CD4-positive, alpha-beta T cell (primary cell): ENCODE measurements at regions not wholly inside any gene's neighbourhood (a gene's known extent, or its start where the extent isn't known, plus 50 kb on each side); places are given as distances from the start of the nearest gene placed in this dataset.

Source experiments
- ATAC-seq: fragments of 200-7000 bp; cut with Tn5 transposase; one replicate; pipeline ENCODE4 v1.10.0; 2022; ENCODE audit warnings: mild to moderate bottlenecking; ENCODE audit not compliant: poor library complexity
- CTCF ChIA-PET: fragments of 350-600 bp; sonication (Branson Sonifier 250); formaldehyde crosslinking; loops from one replicate; lab custom pipeline; 2021; ENCODE audit warnings: antibody characterized with exemption, inconsistent platforms; lab: Charles Lee
- POLR2A ChIA-PET: fragments of 350-600 bp; sonication (Branson Sonifier 250); formaldehyde crosslinking; loops from one replicate; lab custom pipeline; 2021; ENCODE audit warnings: antibody characterized with exemption, inconsistent platforms; lab: Charles Lee
- DNase-seq, 14 experiments: peaks; one replicate each; pipeline ENCODE4 v3.0.0-alpha.2; 2013 to 2020; ENCODE audit warnings: mixed read lengths in 2 of 14
- H3K27ac ChIP-seq, 2 donors: one replicate each; pipeline versions ENCODE4 v1.5.1 to v1.7.0; 2013; ENCODE audit warnings: low read length in 2 of 2, low read depth in 1 of 2, mild to moderate bottlenecking in 1 of 2
- H3K27me3 ChIP-seq, 2 experiments: 1 replicate in 1 of 2; 2 replicates in 1 of 2; pipeline versions ENCODE4 v1.6.1 to v1.7.0; 2013; ENCODE audit warnings: low read length in 2 of 2, control low read depth in 1 of 2, mild to moderate bottlenecking in 1 of 2, moderate library complexity in 1 of 2; ENCODE audit not compliant: insufficient read depth in 2 of 2, control insufficient read depth in 1 of 2
- H3K36me3 ChIP-seq: one replicate; pipeline ENCODE4 v1.6.1; 2013; ENCODE audit warnings: low read length, control low read depth; ENCODE audit not compliant: insufficient read depth
- H3K4me1 ChIP-seq: one replicate; pipeline ENCODE4 v1.6.1; 2013; ENCODE audit warnings: low read length, control low read depth; ENCODE audit not compliant: insufficient read depth
- H3K4me3 ChIP-seq: one replicate; pipeline ENCODE4 v1.5.1; 2013; ENCODE audit warnings: mild to moderate bottlenecking, low read length, moderate library complexity
- H3K9me3 ChIP-seq, 2 experiments: 1 replicate in 1 of 2; 2 replicates in 1 of 2; pipeline versions ENCODE4 v1.6.1 to v1.7.0; 2013; ENCODE audit warnings: low read length in 2 of 2, mild to moderate bottlenecking in 2 of 2, control low read depth in 1 of 2, moderate library complexity in 1 of 2; ENCODE audit not compliant: control insufficient read depth in 1 of 2, insufficient read depth in 1 of 2
- H3K27ac Mint-ChIP-seq: one replicate; pipeline ENCODE4 v1.8.0; 2020; ENCODE audit warnings: mixed read lengths
- H3K27me3 Mint-ChIP-seq: one replicate; pipeline ENCODE4 v1.8.0; 2021; ENCODE audit warnings: mixed read lengths
- H3K36me3 Mint-ChIP-seq: one replicate; pipeline ENCODE4 v1.8.0; 2021; ENCODE audit warnings: low read depth, mixed read lengths
- H3K4me1 Mint-ChIP-seq: one replicate; pipeline ENCODE4 v1.8.0; 2021; ENCODE audit warnings: low read depth, mixed read lengths
- H3K4me3 Mint-ChIP-seq: one replicate; pipeline ENCODE4 v1.8.0; 2020; ENCODE audit warnings: mild to moderate bottlenecking, mixed read lengths
- H3K9me3 Mint-ChIP-seq: one replicate; pipeline ENCODE4 v1.8.0; 2020; ENCODE audit warnings: mixed read lengths
- intact Hi-C, 2 experiments: fragments of 100-400 bp; cut with DNase I in 1 of 2; cut with micrococcal nuclease in 1 of 2; formaldehyde crosslinking; loops; one replicate each; pipeline versions ENCODE4 v1.15.1 to v1.9.0; 2023 to 2025; cut with DNase I, micrococcal nuclease
- TF ChIP-seq, protein P1 (sequence below): fragments of 200-600 bp; IDR thresholded peaks from one replicate; pipeline ENCODE4 v1.8.0; 2022; ENCODE audit warnings: antibody characterized with exemption, mild to moderate bottlenecking

DNA sequence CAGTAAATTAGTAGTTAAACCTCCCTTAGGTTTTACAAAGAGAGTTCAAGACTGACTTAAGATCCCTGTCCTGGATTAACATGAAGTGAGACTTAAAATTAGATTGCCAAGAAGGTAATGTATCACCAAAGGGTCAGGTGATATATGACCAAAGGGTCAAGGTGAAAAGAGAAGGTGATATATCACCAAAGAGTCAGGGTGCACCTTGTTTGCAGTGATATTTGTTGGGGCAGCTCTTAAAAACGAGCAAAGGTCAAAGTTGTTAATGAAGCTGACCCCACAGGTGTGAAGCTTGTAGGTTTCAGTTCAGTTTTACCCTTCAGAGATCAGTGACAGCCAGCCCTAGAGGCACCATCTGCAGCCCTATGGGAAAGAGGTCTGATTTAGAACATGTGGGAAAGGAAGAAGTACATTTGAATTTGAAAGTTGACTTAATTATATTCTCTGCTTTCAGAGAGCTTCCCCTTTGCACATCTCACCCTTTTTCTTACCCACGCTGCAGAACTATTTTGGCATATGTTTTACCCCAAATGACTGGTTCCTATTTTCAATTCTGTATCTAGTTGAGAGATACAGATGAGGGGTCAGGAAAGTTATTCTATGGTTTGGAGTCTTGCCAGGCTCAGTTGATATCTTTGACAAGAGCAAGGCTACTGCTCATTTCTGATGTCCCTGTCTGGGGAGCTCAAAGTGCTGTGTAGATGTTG is 170.8 kb downstream of the S1PR1 start:
- TF ChIP-seq, protein P1, sequence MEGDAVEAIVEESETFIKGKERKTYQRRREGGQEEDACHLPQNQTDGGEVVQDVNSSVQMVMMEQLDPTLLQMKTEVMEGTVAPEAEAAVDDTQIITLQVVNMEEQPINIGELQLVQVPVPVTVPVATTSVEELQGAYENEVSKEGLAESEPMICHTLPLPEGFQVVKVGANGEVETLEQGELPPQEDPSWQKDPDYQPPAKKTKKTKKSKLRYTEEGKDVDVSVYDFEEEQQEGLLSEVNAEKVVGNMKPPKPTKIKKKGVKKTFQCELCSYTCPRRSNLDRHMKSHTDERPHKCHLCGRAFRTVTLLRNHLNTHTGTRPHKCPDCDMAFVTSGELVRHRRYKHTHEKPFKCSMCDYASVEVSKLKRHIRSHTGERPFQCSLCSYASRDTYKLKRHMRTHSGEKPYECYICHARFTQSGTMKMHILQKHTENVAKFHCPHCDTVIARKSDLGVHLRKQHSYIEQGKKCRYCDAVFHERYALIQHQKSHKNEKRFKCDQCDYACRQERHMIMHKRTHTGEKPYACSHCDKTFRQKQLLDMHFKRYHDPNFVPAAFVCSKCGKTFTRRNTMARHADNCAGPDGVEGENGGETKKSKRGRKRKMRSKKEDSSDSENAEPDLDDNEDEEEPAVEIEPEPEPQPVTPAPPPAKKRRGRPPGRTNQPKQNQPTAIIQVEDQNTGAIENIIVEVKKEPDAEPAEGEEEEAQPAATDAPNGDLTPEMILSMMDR, result no peak
- Mint-ChIP-seq H3K27ac (no peak overlapping the region), H3K4me3 (no peak overlapping the region), H3K36me3 (no peaks in the 10 kb centered on the region), H3K27me3 (no peaks in the 10 kb centered on the region), H3K4me1 (no peaks in the 10 kb centered on the region), H3K9me3 (no peaks in the 10 kb centered on the region)
- intact Hi-C loops, result no loop called here
- ChIA-PET CTCF (no interaction called here), POLR2A (no interaction called here)
- peak in 1 of 14 experiments; percentile 1 for DNase-seq
- Histone ChIP-seq H3K4me3 (no peak overlapping the region), H3K36me3 (no peaks in the 10 kb centered on the region), H3K27me3 (peaks cover 0 to 3% of the 10 kb centered on the region in 2 experiments), H3K4me1 (no peaks in the 10 kb centered on the region), H3K27ac (no peak overlapping the region), H3K9me3 (no peaks in the 10 kb centered on the region)
- no peak for ATAC-seq

DNA sequence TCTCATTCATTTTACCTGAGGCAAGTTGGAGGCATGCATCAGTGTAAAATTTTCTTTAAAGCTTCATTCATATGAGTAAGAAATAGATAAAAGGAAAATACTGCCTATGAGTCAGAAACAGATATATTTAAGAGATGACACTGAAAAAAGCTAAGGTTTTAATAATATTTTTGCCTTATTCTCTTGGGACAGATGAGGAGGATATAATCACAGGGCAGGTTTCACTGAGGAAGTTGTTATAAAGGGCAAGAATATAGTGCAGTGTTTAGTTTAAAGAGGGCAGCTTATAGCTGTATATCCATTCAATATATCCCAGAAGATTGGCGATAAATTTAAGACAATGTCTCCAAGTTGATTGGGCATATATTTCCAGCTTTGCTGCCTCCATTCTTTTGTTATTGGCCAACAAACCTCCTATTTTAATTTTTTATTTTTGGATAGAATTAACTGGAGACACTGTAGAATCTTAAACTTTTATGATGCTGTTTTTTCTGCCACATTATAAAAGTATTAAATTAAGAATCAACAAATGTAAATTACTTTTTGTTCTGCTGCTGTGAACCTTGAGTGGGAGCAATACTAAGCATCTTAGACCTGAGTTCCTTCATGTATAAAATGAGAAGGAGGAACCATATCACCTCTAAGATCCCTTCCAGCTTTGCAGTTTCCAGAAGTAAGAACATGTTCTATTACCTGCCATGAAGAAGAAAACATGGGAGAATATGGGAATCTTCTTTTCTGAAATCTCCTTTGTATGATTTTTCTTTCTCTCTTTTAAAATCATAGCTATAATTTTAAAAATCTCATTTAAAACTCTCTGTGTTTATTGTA is 171.6 kb downstream of the S1PR1 start:
- Mint-ChIP-seq H3K9me3 (no peaks in the 10 kb centered on the region), H3K27ac (no peak overlapping the region), H3K4me3 (no peak overlapping the region), H3K36me3 (no peaks in the 10 kb centered on the region), H3K4me1 (no peaks in the 10 kb centered on the region), H3K27me3 (no peaks in the 10 kb centered on the region)
- no peak for DNase-seq
- no peaks in the 10 kb centered on the region for H3K4me1 ChIP-seq
- no peak overlapping the region for H3K27ac ChIP-seq
- CTCF ChIA-PET, result interaction anchor here (1.0 kb wide), 1 partner anchor 99 kb away, joined by 3 read pairs; no protein-coding TSS in a partner anchor
- no peaks in the 10 kb centered on the region for H3K36me3 ChIP-seq
- H3K4me3 ChIP-seq, result no peak overlapping the region
- H3K27me3 ChIP-seq, result peaks cover 0 to 3% of the 10 kb centered on the region in 2 experiments
- no peaks in the 10 kb centered on the region for H3K9me3 ChIP-seq
- TF ChIP-seq, protein P1, result no peak
- intact Hi-C loops, result no loop called here
- ATAC-seq, result no peak
- POLR2A ChIA-PET, result no interaction called here

DNA sequence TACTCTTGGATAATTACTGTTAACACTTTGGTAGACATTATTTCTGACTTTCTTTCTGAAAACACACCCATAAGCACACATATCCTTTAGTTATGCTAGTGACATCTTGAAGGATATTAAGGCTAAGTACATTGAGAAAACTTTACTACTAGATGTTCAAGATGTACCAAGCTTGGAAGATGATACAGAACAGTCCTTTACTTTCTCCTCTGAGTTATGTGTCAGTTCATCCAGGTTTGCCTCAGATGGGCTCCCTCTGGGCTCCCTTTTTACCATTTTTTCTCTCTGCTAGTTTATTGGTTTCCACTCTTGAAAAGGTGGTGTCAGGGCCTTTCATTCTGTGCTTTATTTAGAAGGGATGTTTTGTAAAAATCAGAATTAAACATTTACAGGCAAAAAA is 172.3 kb downstream of the S1PR1 start:
- DNase-seq, result no peak
- ATAC-seq, result no peak
- TF ChIP-seq, protein P1, result no peak
- Histone ChIP-seq H3K4me1 (no peaks in the 10 kb centered on the region), H3K36me3 (no peaks in the 10 kb centered on the region), H3K27me3 (peaks cover 0 to 3% of the 10 kb centered on the region in 2 experiments), H3K27ac (no peak overlapping the region), H3K4me3 (no peak overlapping the region), H3K9me3 (no peaks in the 10 kb centered on the region)
- ChIA-PET POLR2A (no interaction called here), CTCF (interaction anchor here (1.0 kb wide), 1 partner anchor 100 kb away, joined by 3 read pairs; no protein-coding TSS in a partner anchor)
- intact Hi-C loops, result no loop called here
- H3K27ac Mint-ChIP-seq, result no peak overlapping the region
- H3K9me3 Mint-ChIP-seq, result no peaks in the 10 kb centered on the region
- no peaks in the 10 kb centered on the region for H3K36me3 Mint-ChIP-seq
- H3K27me3 Mint-ChIP-seq, result no peaks in the 10 kb centered on the region
- H3K4me3 Mint-ChIP-seq, result no peak overlapping the region
- H3K4me1 Mint-ChIP-seq, result no peaks in the 10 kb centered on the region
